ENCODE measurements at regions not wholly inside any gene's neighbourhood (a gene's known extent, or its start where the extent isn't known, plus 50 kb on each side); places are given as distances from the start of the nearest gene placed in this dataset.

DNA sequence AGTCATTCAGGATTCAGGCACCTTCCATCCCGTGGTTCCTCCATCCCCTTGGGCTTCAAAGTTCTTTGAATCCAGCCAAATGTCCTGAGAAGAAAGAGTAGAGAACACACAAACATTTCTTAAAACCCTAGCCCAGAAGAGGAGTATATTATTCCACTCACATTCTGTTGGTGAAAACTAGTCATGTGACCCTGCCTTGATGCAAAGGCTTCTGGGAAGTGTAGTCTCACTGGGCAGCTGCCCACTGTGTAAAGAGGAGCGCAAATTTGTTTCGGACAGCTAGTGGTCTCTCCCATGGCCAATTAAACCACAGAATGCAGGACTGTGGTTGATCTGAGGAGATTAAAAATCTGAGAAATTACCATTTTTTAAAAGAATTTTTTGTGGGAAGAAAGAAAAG, 304.4 kb downstream of the SUCLA2 start:
- TF ChIP-seq, protein P1, sequence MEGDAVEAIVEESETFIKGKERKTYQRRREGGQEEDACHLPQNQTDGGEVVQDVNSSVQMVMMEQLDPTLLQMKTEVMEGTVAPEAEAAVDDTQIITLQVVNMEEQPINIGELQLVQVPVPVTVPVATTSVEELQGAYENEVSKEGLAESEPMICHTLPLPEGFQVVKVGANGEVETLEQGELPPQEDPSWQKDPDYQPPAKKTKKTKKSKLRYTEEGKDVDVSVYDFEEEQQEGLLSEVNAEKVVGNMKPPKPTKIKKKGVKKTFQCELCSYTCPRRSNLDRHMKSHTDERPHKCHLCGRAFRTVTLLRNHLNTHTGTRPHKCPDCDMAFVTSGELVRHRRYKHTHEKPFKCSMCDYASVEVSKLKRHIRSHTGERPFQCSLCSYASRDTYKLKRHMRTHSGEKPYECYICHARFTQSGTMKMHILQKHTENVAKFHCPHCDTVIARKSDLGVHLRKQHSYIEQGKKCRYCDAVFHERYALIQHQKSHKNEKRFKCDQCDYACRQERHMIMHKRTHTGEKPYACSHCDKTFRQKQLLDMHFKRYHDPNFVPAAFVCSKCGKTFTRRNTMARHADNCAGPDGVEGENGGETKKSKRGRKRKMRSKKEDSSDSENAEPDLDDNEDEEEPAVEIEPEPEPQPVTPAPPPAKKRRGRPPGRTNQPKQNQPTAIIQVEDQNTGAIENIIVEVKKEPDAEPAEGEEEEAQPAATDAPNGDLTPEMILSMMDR (IDR thresholded peaks at IDR 0.05), result no peak
- TF ChIP-seq POLR2A (IDR thresholded peaks at IDR 0.05), result no peak

Measured in adrenal gland (tissue), 5 donors.